Tibial nerve (tissue), 4 donors: ENCODE measurements at regions not wholly inside any gene's neighbourhood (a gene's known extent, or its start where the extent isn't known, plus 50 kb on each side); places are given as distances from the start of the nearest gene placed in this dataset.
A peak's percentile ranks its signal among the peaks of the same experiment; 100 is the strongest.

Experiments
- DNase-seq, 2 donors: peaks; one replicate each; pipeline ENCODE4 v3.0.0-alpha.2; 2019; ENCODE audit warnings: low spot score in 2 of 2
- H3K27ac ChIP-seq, 4 donors: fragments of 200-600 bp; sonication (generic) in 3 of 4; one replicate each; pipeline ENCODE4 v1.5.1; 2017 to 2019; ENCODE audit warnings: mild to moderate bottlenecking in 1 of 4
- H3K27me3 ChIP-seq, 2 donors: fragments of 200-600 bp; sonication (generic) in 1 of 2; one replicate each; pipeline versions ENCODE4 v1.5.1 to v1.6.0; 2017 to 2019
- H3K36me3 ChIP-seq, 3 donors: fragments of 200-600 bp; sonication (generic); one replicate each; pipeline ENCODE4 v1.5.1; 2018 to 2019
- H3K4me1 ChIP-seq, 4 donors: fragments of 200-600 bp; sonication (generic) in 3 of 4; one replicate each; pipeline ENCODE4 v1.5.1; 2017 to 2019
- H3K4me3 ChIP-seq, 4 donors: fragments of 200-600 bp; sonication (generic) in 3 of 4; one replicate each; pipeline ENCODE4 v1.5.1; 2017 to 2019; ENCODE audit warnings: mild to moderate bottlenecking in 1 of 4, moderate library complexity in 1 of 4
- H3K9me3 ChIP-seq, 4 donors: fragments of 200-600 bp; sonication (generic) in 3 of 4; one replicate each; pipeline ENCODE4 v1.5.1; 2017 to 2019
- CTCF ChIP-seq, 5 experiments: fragments of 200-600 bp in 3 of 5; fragments of 450-650 bp in 2 of 5; sonication (generic) in 3 of 5; IDR thresholded peaks; one replicate each; pipeline ENCODE4 v1.5.1; 2016 to 2019; ENCODE audit warnings: antibody characterized with exemption in 5 of 5, mild to moderate bottlenecking in 3 of 5, moderate library complexity in 2 of 5
- EP300 ChIP-seq, 2 donors: sonication (generic); formaldehyde crosslinking; IDR thresholded peaks; one replicate each; pipeline ENCODE4 v1.6.1; 2017; ENCODE audit warnings: antibody characterized with exemption in 2 of 2, mild to moderate bottlenecking in 1 of 2
- POLR2A ChIP-seq, 2 donors: fragments of 450-650 bp; IDR thresholded peaks; one replicate each; pipeline ENCODE4 v1.6.1; 2017; ENCODE audit warnings: antibody characterized with exemption in 2 of 2, mild to moderate bottlenecking in 2 of 2, moderate library complexity in 2 of 2
- WGBS, 2 donors: methylation state at CpG; one replicate each; pipeline ENCODE4 v1.1.5; 2018; 5-methylcytosine and 5-hydroxymethylcytosine counted together

GRCh38 chr4:19262467-19262866 is 989.2 kb upstream of the SLIT2 start:
- H3K27me3 ChIP-seq, result no peaks in the 10 kb centered on the region
- WGBS, 2 donors, result 17 to 21% methylated on average over 2 of the region's 2 CpGs
- no peaks in the 10 kb centered on the region for H3K36me3 ChIP-seq
- H3K9me3 ChIP-seq, result peaks cover 0 to 1% (median 0%) of the 10 kb centered on the region in 4 donors
- H3K27ac ChIP-seq, result no peak overlapping the region
- peaks cover 0 to 7% (median 0%) of the 10 kb centered on the region in 4 donors for H3K4me1 ChIP-seq
- DNase-seq, result no peak
- no peak for TF ChIP-seq CTCF (IDR thresholded peaks at IDR 0.05)
- TF ChIP-seq EP300 (IDR thresholded peaks at IDR 0.05), result no peak
- no peak for TF ChIP-seq POLR2A (IDR thresholded peaks at IDR 0.05)
- peak overlapping the region in 1 of 4 donors; percentile 9 for H3K4me3 ChIP-seq

GRCh38 chr4:19260346-19260745 is 991.4 kb upstream of the SLIT2 start:
- no peak for DNase-seq
- Histone ChIP-seq H3K27ac (no peak overlapping the region), H3K27me3 (no peaks in the 10 kb centered on the region), H3K36me3 (no peaks in the 10 kb centered on the region), H3K4me3 (no peak overlapping the region), H3K9me3 (peaks cover 0 to 7% (median 0%) of the 10 kb centered on the region in 4 donors), H3K4me1 (no peaks in the 10 kb centered on the region)
- 47 to 69% methylated on average over 2 of the region's 2 CpGs for WGBS, 2 donors
- TF ChIP-seq CTCF (IDR thresholded peaks at IDR 0.05) (no peak), EP300 (IDR thresholded peaks at IDR 0.05) (no peak), POLR2A (IDR thresholded peaks at IDR 0.05) (no peak)

- DNase-seq, result no peak
- Histone ChIP-seq H3K27me3 (no peaks in the 10 kb centered on the region), H3K9me3 (peaks cover 0 to 10% (median 0%) of the 10 kb centered on the region in 4 donors), H3K4me1 (no peaks in the 10 kb centered on the region), H3K36me3 (no peaks in the 10 kb centered on the region), H3K4me3 (no peak overlapping the region), H3K27ac (no peak overlapping the region)
- TF ChIP-seq CTCF (IDR thresholded peaks at IDR 0.05), result no peak
- no peak for TF ChIP-seq POLR2A (IDR thresholded peaks at IDR 0.05)
- TF ChIP-seq EP300 (IDR thresholded peaks at IDR 0.05), result no peak
- 25 to 31% methylated on average over 1 of the region's 1 CpG for WGBS, 2 donors
Observed at GRCh38 chr4:19259920-19260319, 991.8 kb upstream of the SLIT2 start.

- no peak for DNase-seq
- Histone ChIP-seq H3K27ac (no peak overlapping the region), H3K4me3 (no peak overlapping the region), H3K36me3 (no peaks in the 10 kb centered on the region), H3K9me3 (peaks cover 0 to 10% (median 0%) of the 10 kb centered on the region in 4 donors), H3K4me1 (no peaks in the 10 kb centered on the region), H3K27me3 (peaks cover 0 to 2% of the 10 kb centered on the region in 2 donors)
- TF ChIP-seq EP300 (IDR thresholded peaks at IDR 0.05) (no peak), CTCF (IDR thresholded peaks at IDR 0.05) (no peak), POLR2A (IDR thresholded peaks at IDR 0.05) (no peak)
Observed at GRCh38 chr4:19256823-19257222, 994.9 kb upstream of the SLIT2 start.

GRCh38 chr4:19254486-19254885 is 997.2 kb upstream of the SLIT2 start:
- peaks cover 0 to 10% (median 0%) of the 10 kb centered on the region in 4 donors for H3K9me3 ChIP-seq
- peaks cover 0 to 2% of the 10 kb centered on the region in 2 donors for H3K27me3 ChIP-seq
- no peak for DNase-seq
- no peaks in the 10 kb centered on the region for H3K4me1 ChIP-seq
- no peaks in the 10 kb centered on the region for H3K36me3 ChIP-seq
- no peak overlapping the region for H3K4me3 ChIP-seq
- no peak overlapping the region for H3K27ac ChIP-seq
- no peak for TF ChIP-seq CTCF (IDR thresholded peaks at IDR 0.05)
- TF ChIP-seq EP300 (IDR thresholded peaks at IDR 0.05), result no peak
- no peak for TF ChIP-seq POLR2A (IDR thresholded peaks at IDR 0.05)
